Prostate gland (tissue), 2 donors: ENCODE measurements at regions not wholly inside any gene's neighbourhood (a gene's known extent, or its start where the extent isn't known, plus 50 kb on each side); places are given as distances from the start of the nearest gene placed in this dataset.

Experiments used
- DNase-seq: peaks from one replicate; pipeline ENCODE4 v3.0.0-alpha.2; 2019; ENCODE audit warnings: low spot score
- H3K27ac ChIP-seq, 2 donors: fragments of 200-600 bp; sonication (generic); 2 replicates each; pipeline ENCODE4 v1.5.1; 2017 to 2019
- H3K27me3 ChIP-seq: fragments of 200-600 bp; sonication (generic); replicated peaks from 2 replicates; pipeline ENCODE4 v1.5.1; 2019; ENCODE audit not compliant: insufficient read depth
- H3K36me3 ChIP-seq, 2 donors: fragments of 200-600 bp; sonication (generic); 1 replicate in 1 of 2; 2 replicates in 1 of 2; pipeline versions ENCODE4 v1.5.1 to v1.8.1; 2017 to 2019
- H3K4me1 ChIP-seq: fragments of 200-600 bp; sonication (generic); replicated peaks from 2 replicates; pipeline ENCODE4 v1.5.1; 2019
- H3K4me3 ChIP-seq, 2 donors: fragments of 200-600 bp; sonication (generic); 2 replicates each; pipeline ENCODE4 v1.5.1; 2017 to 2019
- H3K9me3 ChIP-seq: fragments of 200-600 bp; sonication (generic); 2 replicates; pipeline ENCODE4 v1.5.1; 2017
- POLR2A ChIP-seq: fragments of 450-650 bp; IDR thresholded peaks from one replicate; pipeline ENCODE4 v1.6.1; 2016; ENCODE audit warnings: antibody characterized with exemption, mild to moderate bottlenecking
- POLR2AphosphoS5 ChIP-seq: sonication (generic); formaldehyde crosslinking; IDR thresholded peaks from one replicate; pipeline ENCODE4 v1.6.1; 2017; ENCODE audit warnings: antibody characterized with exemption
- WGBS: methylation state at CpG from one replicate; pipeline ENCODE4 v1.1.5; 2018; 5-methylcytosine and 5-hydroxymethylcytosine counted together
- intact Hi-C: fragments of 100-400 bp; cut with DNase I; formaldehyde crosslinking; loops from one replicate; pipeline ENCODE4 v1.14.2; 2022
- TF ChIP-seq, protein P1 (sequence below), 4 experiments: fragments of 200-600 bp in 2 of 4; fragments of 450-650 bp in 2 of 4; sonication (generic) in 2 of 4; IDR thresholded peaks; 1 replicate in 3 of 4; 2 replicates in 1 of 4; pipeline ENCODE4 v1.5.1; 2016 to 2019; ENCODE audit warnings: antibody characterized with exemption in 4 of 4, mild to moderate bottlenecking in 2 of 4, moderate library complexity in 2 of 4

DNA sequence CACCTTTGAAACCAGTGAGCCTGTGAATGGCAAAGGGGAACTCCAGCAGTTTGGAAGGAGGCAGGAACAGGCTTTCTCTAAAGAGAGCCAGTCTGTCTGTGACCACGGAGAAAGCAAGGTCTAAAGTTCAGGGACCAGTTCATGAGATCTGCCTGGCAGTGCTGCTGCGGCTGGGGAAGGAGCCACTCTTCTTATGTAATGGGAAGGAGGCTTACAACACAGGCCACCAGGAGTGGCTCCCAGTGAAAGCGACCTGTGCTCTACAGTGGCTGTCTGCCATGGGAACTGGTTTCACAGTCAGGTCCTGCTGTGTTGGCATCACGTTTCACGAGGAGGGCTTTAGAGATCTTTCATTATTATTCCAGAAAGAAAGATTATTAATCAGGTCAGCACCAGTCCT is 291.9 kb upstream of the PRDM1 start:
- H3K27ac ChIP-seq = no peak overlapping the region
- no peak for DNase-seq
- 27% methylated on average over 5 of the region's 5 CpGs for WGBS
- no peaks in the 10 kb centered on the region for H3K4me1 ChIP-seq
- no peaks in the 10 kb centered on the region for H3K9me3 ChIP-seq
- no peaks in the 10 kb centered on the region for H3K27me3 ChIP-seq
- no peak overlapping the region for H3K4me3 ChIP-seq
- intact Hi-C loops = no loop called here
- no peak for TF ChIP-seq POLR2AphosphoS5
- TF ChIP-seq POLR2A = no peak
- TF ChIP-seq, protein P1, sequence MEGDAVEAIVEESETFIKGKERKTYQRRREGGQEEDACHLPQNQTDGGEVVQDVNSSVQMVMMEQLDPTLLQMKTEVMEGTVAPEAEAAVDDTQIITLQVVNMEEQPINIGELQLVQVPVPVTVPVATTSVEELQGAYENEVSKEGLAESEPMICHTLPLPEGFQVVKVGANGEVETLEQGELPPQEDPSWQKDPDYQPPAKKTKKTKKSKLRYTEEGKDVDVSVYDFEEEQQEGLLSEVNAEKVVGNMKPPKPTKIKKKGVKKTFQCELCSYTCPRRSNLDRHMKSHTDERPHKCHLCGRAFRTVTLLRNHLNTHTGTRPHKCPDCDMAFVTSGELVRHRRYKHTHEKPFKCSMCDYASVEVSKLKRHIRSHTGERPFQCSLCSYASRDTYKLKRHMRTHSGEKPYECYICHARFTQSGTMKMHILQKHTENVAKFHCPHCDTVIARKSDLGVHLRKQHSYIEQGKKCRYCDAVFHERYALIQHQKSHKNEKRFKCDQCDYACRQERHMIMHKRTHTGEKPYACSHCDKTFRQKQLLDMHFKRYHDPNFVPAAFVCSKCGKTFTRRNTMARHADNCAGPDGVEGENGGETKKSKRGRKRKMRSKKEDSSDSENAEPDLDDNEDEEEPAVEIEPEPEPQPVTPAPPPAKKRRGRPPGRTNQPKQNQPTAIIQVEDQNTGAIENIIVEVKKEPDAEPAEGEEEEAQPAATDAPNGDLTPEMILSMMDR (IDR thresholded peaks at IDR 0.05) = no peak
- H3K36me3 ChIP-seq = no peaks in the 10 kb centered on the region

DNA sequence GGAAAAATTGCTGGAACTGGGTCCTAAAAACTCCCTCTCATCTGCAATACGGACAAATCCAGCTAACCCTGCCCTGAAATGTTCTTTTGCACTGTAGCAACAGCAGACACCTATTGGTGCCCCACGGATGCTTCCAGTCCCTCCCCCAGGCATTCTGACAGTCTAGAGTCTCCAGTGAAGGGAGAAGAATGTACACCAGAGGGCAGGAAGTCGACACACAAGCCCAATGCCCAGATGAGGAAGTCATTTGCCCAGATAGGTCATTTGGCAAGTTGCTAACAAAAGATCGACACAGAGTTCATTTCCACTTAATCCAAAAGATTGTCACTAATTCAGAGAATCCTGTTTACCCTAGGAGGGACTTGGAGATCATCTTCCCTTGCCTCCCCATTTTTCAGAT is 293.0 kb upstream of the PRDM1 start:
- Histone ChIP-seq H3K4me3 (no peak overlapping the region), H3K36me3 (no peaks in the 10 kb centered on the region), H3K27me3 (no peaks in the 10 kb centered on the region), H3K4me1 (no peaks in the 10 kb centered on the region), H3K27ac (no peak overlapping the region), H3K9me3 (no peaks in the 10 kb centered on the region)
- intact Hi-C loops = no loop called here
- TF ChIP-seq POLR2AphosphoS5 (no peak), POLR2A (no peak)
- TF ChIP-seq, protein P1 (IDR thresholded peaks at IDR 0.05) = no peak
- WGBS = 73% methylated on average over 4 of the region's 4 CpGs
- DNase-seq = no peak

DNA sequence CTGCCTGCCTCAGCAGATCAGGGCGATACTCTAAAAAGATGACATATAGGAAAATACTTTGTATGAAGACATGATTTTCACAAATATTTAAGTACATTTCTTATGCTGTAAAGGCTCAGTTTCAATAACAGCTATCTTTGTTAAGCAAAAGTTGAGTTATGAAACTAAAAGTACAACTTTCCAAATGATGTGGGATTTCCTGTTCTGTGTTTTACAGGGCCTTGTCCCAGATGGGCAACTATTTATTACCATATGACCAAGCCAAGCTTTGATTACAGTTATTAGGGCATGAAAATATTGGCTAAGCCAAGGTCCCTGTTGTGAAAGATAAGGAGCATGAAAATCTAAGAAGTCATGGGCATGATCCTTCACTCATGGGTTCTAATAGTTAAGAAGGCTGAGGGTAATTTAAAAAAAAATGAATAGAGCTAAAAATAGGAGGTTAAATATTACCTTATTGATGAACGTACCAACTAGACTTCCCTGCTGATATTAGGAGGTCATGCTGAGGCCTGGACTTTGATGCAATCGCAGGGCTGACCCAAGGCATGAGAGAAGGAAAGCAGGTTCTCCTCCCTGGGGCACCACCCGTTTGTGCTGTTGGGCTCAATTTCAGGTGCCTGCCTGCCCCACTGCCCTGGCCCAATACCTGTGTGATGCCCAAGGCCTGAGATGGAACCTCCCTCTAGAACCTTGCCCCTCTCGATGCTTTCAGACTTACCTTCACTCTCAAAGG is 294.4 kb upstream of the PRDM1 start:
- H3K36me3 ChIP-seq = no peaks in the 10 kb centered on the region
- no peak overlapping the region for H3K4me3 ChIP-seq
- 80% methylated on average over 5 of the region's 5 CpGs for WGBS
- H3K27ac ChIP-seq = no peak overlapping the region
- H3K27me3 ChIP-seq = no peaks in the 10 kb centered on the region
- no peaks in the 10 kb centered on the region for H3K9me3 ChIP-seq
- no peak for DNase-seq
- intact Hi-C loops = no loop called here
- no peaks in the 10 kb centered on the region for H3K4me1 ChIP-seq
- TF ChIP-seq, protein P1 (IDR thresholded peaks at IDR 0.05) = no peak
- no peak for TF ChIP-seq POLR2AphosphoS5
- no peak for TF ChIP-seq POLR2A

DNA sequence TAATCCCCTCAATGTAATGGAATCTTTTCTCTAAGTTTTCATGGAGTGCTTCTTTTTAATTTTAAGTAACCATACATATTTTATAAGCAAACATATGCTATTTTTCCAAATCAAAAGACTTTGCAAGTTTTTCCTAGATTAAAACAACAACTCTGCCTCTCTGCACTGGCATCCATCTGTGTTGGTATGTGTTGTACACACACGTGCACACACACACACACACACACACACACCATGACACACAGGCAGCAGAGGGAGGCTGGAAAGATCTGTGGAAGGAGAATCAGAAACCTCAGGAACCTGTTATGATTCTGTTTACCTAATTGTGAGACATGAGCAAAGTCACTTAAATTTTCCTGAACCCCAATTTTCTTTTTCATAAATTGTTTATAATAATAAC is 295.0 kb upstream of the PRDM1 start:
- intact Hi-C loops = no loop called here
- H3K4me3 ChIP-seq = no peak overlapping the region
- TF ChIP-seq POLR2A = no peak
- TF ChIP-seq, protein P1 (IDR thresholded peaks at IDR 0.05) = no peak
- TF ChIP-seq POLR2AphosphoS5 = no peak
- H3K27ac ChIP-seq = no peak overlapping the region
- no peaks in the 10 kb centered on the region for H3K27me3 ChIP-seq
- 86% methylated on average over 1 of the region's 1 CpG for WGBS
- H3K9me3 ChIP-seq = no peaks in the 10 kb centered on the region
- H3K36me3 ChIP-seq = no peaks in the 10 kb centered on the region
- no peaks in the 10 kb centered on the region for H3K4me1 ChIP-seq
- no peak for DNase-seq

DNA sequence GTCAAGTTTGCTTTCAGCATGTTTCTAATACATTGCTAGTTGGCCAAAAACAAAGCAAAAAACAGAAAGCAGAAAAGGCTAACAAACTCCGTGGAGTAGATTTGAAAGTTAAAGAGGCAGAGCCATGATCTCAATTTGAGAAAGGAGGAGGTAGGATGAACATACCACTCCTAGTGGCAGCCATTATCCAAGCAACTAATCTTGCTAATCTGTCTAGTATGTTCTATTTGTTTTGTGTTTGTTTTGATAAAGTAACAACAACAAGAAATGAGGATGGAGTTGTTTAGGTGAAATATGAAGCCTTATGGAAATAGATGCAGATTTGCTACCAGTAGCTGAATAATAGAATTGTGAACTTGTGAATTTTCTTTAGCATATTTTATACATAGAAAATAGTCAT is 295.5 kb upstream of the PRDM1 start:
- no peak overlapping the region for H3K4me3 ChIP-seq
- intact Hi-C loops = no loop called here
- WGBS = 42% methylated on average over 1 of the region's 1 CpG
- no peaks in the 10 kb centered on the region for H3K9me3 ChIP-seq
- no peak for DNase-seq
- H3K27me3 ChIP-seq = no peaks in the 10 kb centered on the region
- H3K36me3 ChIP-seq = no peaks in the 10 kb centered on the region
- H3K4me1 ChIP-seq = no peaks in the 10 kb centered on the region
- no peak overlapping the region for H3K27ac ChIP-seq
- TF ChIP-seq POLR2AphosphoS5 (no peak), POLR2A (no peak)
- TF ChIP-seq, protein P1 (IDR thresholded peaks at IDR 0.05) = no peak
